ENCODE measurements at regions not wholly inside any gene's neighbourhood (a gene's known extent, or its start where the extent isn't known, plus 50 kb on each side); places are given as distances from the start of the nearest gene placed in this dataset.

DNA sequence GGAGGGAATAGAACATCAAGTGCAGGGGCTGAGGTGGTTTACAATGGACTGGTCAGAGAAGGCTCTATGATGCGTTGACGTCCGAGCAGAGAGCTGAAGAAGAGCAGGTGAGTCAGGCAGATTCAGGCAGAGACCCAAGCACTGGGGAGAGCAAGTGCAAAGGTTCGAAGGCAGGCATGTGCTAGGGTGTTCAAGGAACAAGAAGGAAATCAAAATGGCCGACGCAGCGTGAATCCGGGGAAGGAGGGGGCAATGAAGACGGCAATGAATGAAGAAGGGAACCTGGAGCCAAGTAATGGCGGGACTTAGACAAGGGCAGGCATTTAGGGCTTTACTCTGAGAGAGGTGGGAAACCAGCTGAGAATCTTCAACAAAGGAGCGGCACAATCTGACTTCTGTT is 56.8 kb upstream of the DCTD start:
- TF ChIP-seq, protein P1, sequence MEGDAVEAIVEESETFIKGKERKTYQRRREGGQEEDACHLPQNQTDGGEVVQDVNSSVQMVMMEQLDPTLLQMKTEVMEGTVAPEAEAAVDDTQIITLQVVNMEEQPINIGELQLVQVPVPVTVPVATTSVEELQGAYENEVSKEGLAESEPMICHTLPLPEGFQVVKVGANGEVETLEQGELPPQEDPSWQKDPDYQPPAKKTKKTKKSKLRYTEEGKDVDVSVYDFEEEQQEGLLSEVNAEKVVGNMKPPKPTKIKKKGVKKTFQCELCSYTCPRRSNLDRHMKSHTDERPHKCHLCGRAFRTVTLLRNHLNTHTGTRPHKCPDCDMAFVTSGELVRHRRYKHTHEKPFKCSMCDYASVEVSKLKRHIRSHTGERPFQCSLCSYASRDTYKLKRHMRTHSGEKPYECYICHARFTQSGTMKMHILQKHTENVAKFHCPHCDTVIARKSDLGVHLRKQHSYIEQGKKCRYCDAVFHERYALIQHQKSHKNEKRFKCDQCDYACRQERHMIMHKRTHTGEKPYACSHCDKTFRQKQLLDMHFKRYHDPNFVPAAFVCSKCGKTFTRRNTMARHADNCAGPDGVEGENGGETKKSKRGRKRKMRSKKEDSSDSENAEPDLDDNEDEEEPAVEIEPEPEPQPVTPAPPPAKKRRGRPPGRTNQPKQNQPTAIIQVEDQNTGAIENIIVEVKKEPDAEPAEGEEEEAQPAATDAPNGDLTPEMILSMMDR (IDR thresholded peaks at IDR 0.05; ENCODE audit: extremely low read depth in 1 of 2, insufficient read depth in 1 of 2, low read depth in 1 of 2, low read length in 2 of 2) = no peak
- TF ChIP-seq POLR2A (IDR thresholded peaks at IDR 0.05; ENCODE audit: low read depth, low read length) = no peak
- no peak for TF ChIP-seq POLR2AphosphoS5 (IDR thresholded peaks at IDR 0.05; ENCODE audit: insufficient read depth, low read depth, low read length)
- TF ChIP-seq EZH2 (IDR thresholded peaks at IDR 0.05; ENCODE audit: borderline replicate concordance, low read depth, low read length, severe bottlenecking) = no peak
- TF ChIP-seq, protein P2, sequence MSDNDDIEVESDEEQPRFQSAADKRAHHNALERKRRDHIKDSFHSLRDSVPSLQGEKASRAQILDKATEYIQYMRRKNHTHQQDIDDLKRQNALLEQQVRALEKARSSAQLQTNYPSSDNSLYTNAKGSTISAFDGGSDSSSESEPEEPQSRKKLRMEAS (IDR thresholded peaks at IDR 0.05; ENCODE audit: insufficient read depth, insufficient read length) = no peak
